ENCODE measurements at regions not wholly inside any gene's neighbourhood (a gene's known extent, or its start where the extent isn't known, plus 50 kb on each side); places are given as distances from the start of the nearest gene placed in this dataset.
"Not testable (repeated sequence)": the region's sequence is repeated elsewhere in the genome, so short reads cannot be mapped to it uniquely, and the experiment has no call there.

- DNase-seq, result no peak
- H3K36me3 ChIP-seq, result no peaks in the 10 kb centered on the region
- H3K4me3 ChIP-seq (ENCODE audit: low read depth, low read length), result no peak overlapping the region
- TF ChIP-seq CTCF (IDR thresholded peaks at IDR 0.05; ENCODE audit: low read depth, low read length), result no peak
- peaks cover 7% of the 10 kb centered on the region; the same call in 1 of the 2 replicates for H3K27me3 ChIP-seq
- H3K9me3 ChIP-seq, result no peaks in the 10 kb centered on the region
- no peaks in the 10 kb centered on the region for H3K4me1 ChIP-seq
Measured at GRCh38 chr10:11668847-11669610, 57.6 kb upstream of the USP6NL start.

DNA sequence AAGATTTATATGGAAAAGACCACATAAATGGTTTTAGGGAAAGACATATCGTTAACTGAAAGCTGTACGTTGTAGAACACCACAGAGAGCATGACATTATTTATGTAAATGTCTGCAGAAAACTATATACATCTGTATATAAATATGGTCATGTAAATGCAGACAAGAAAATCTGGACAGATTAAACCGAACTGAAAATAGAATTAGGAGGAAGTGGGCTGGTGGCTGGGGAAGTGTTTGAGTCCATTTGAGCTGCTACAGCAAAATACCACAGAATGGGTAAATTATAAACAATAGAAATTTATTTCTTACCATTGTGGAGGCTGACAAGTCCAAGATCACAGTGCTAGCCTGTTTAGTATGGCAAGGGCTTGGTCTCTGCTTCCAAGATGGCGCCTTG lies 56.3 kb upstream of the USP6NL start:
- no peak overlapping the region for H3K4me3 ChIP-seq (ENCODE audit: low read depth, low read length)
- H3K4me1 ChIP-seq, result no peaks in the 10 kb centered on the region

GRCh38 chr10:11663763-11664555 lies 52.5 kb upstream of the USP6NL start:
- no peaks in the 10 kb centered on the region for H3K9me3 ChIP-seq
- no peak for TF ChIP-seq CTCF (IDR thresholded peaks at IDR 0.05; ENCODE audit: low read depth, low read length)
- H3K4me3 ChIP-seq (ENCODE audit: low read depth, low read length), result no peak overlapping the region
- H3K27me3 ChIP-seq, result peaks cover 7% of the 10 kb centered on the region; the same call in 1 of the 2 replicates
- H3K4me1 ChIP-seq, result no peaks in the 10 kb centered on the region
- no peaks in the 10 kb centered on the region for H3K36me3 ChIP-seq
- no peak for DNase-seq

More for the DNA sequence above, 56.3 kb upstream of the USP6NL start:
- Histone ChIP-seq H3K27me3 (peaks cover 7% of the 10 kb centered on the region; the same call in 1 of the 2 replicates), H3K9me3 (no peaks in the 10 kb centered on the region), H3K36me3 (no peaks in the 10 kb centered on the region)
- TF ChIP-seq CTCF (IDR thresholded peaks at IDR 0.05; ENCODE audit: low read depth, low read length), result no peak
- no peak for DNase-seq

GRCh38 chr10:11663126-11663515 lies 51.7 kb upstream of the USP6NL start:
- H3K27me3 ChIP-seq; DNase-seq; H3K9me3 ChIP-seq; H3K36me3 ChIP-seq; H3K4me1 ChIP-seq; H3K4me3 ChIP-seq (ENCODE audit: low read depth, low read length): not testable (repeated sequence)

DNA sequence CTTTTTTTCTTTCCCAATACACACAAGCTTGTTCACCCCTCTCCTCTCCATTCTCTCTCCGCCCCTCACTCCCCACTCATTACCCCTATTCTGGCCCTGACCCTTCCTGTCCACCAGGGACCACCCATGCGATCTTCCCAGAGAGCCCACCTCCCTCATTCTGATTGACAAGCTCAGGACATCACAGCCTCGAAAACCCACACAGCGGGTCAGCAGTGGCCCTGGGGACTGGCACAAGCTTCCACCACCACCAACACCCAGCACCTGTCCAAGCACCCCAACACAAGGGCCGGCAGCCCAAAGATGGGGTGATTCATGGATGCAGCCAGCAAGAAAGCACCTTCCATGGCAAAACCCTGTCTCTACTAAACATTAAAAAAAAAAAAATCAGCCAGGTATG lies 50.0 kb upstream of the USP6NL start:
- no peaks in the 10 kb centered on the region for H3K36me3 ChIP-seq
- no peak overlapping the region for H3K4me3 ChIP-seq (ENCODE audit: low read depth, low read length)
- peaks cover 4% of the 10 kb centered on the region; the same call in 1 of the 2 replicates for H3K27me3 ChIP-seq
- H3K4me1 ChIP-seq, result no peaks in the 10 kb centered on the region
- TF ChIP-seq CTCF (IDR thresholded peaks at IDR 0.05; ENCODE audit: low read depth, low read length), result no peak
- no peaks in the 10 kb centered on the region for H3K9me3 ChIP-seq
- no peak for DNase-seq

Data from BE2C (cell line).